Activated CD4-positive, alpha-beta T cell treated with anti-CD3 and anti-CD28 coated beads, Interleukin-10, Interleukin-2, amounts not matched to agents 100 ng/mL and 50 ng/mL, durations not matched to agents 16 hours and 8 hours (primary cell): ENCODE measurements at regions not wholly inside any gene's neighbourhood (a gene's known extent, or its start where the extent isn't known, plus 50 kb on each side); places are given as distances from the start of the nearest gene placed in this dataset.
A peak's percentile ranks its signal among the peaks of the same experiment; 100 is the strongest.

Experiments
- DNase-seq: peaks from one replicate; pipeline ENCODE4 v3.0.0-alpha.2; 2020

DNA sequence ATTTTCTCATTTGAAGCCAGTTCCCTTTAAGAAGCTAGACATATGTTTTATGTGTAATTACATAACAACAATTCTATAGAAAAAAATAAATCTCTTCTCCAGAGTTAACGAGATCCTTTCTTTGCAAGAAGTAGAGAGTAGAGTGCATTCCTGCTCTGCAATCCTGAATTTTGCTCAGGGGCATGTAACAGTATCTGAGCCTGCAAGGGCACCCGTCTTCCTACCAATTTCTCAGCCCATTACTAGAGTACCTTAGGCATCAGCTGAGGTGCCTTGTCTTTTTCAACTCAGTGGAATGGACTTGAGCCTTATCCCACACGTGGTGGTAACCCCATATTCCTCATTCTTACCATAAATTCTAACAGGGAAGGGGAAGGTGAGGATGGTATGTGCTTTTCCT is 205.9 kb downstream of the IKZF2 start:
- no peak for DNase-seq

DNA sequence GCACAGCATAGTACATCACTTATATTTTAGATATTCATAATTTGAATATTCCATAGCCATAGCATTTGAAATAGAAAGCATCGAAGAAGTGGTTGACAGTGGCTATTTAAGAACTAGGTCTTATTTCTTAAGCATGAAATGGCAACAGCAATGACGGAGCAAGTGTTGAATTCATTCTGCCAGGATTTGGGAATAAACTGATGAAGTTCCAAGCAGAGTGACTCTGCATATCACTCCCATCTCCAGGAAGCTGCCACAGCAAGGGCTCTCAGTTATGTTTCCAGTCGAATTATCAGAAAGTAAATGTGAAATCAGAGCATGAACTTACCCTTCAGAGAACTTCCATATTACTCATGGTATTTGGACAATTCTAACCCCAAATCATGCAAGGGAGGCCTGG is 208.1 kb downstream of the IKZF2 start:
- no peak for DNase-seq

DNA sequence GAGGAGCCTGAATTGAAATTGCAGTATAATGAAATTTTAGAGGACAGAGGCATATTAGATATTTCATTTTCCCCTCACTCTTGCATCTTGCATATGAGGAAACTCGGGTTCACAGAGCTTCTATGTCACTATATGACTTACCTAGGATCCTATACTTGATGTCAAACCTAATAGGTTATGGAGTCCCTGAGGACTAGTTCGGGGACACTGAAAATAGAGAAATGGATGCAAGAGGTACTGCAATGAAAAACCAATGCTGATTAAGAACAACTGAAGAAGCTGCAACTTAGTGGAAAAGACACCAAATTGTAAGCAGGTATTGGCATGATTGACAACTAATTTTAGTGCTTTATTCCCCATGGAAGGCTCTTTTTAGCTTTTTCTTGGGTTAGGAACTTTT is 210.1 kb downstream of the IKZF2 start:
- no peak for DNase-seq

DNA sequence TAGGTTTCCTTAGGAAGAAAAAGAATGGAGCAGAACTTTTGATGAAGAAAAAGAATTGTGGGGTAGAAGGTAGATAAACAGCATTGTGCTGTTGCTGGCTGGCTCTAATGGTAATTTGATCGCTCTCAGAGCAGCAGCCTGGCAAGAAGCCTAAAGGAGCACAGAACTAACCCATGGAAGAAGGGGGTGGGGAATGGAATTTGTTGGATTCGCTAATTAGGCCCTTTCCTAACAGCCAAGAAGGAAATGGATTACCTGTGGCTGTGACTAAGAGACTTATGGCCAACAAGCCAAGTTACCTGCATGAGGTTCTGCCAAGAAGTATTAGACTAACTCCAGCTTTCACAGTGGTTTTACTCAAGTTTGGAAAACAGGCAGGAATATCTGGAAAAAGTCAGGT is 210.6 kb downstream of the IKZF2 start:
- no peak for DNase-seq

DNA sequence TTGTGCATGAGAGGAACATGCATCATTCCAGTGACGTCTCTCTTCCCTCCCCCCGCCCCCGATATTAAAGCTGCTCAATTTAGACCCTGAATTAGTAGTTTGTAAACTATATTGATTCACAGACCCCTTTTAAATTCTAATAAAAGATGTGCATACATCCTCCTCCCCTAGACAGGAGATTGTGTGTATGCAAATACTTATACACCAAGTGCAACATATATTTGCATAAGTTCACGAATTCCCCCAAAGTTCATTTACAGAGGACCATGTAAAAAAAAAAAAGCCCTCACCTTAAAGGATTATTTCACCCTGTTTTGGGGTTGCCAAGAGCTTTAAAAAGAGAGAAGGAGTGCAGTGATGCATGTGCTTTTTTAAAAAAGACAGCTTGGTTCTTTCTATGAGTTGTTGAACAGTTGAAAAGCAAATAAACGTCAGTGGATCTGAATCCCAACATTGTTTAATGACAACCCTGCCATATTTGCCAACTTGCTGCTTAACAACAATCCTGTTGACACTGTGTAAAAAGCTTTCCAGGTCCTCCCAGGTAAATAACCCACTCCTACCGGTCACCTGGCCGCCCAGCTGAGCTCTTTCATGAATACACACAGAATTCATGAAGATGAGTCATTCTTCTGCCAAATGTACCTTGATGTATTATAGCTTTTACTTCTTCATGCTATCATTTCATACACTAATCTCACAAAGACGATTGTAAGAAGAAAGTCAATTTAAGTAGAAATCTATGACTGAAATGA is 211.5 kb downstream of the IKZF2 start:
- no peak for DNase-seq

DNA sequence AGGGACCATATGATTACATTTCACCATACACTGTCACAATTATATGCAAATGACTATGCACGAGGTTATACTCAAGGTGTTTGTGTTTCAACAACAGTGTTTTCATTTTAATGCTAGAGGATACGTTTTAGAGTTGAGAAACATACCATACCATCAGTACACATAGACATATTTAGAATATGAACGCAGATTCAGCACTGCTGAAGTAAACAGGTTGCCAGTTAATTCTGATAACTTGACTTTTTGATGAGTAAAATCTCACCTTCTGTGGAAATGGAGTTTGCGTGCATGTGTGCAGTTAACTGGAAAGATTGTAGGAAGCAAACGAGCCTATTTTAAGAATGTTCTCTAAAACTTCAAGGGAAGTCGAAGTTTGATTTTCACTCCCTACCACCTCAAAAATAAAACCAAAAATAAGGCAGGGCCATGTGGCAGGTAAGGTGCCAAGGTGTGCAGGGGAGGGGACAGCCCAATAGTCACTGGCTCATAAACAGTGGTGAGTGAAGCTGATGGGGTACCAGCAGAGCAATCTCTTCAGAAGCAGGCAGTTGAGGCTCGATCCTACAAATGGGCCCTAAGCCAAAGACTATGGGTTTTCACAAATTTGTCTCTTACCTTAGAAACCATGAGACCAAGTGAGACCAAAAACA is 213.1 kb downstream of the IKZF2 start:
- no peak for DNase-seq

DNA sequence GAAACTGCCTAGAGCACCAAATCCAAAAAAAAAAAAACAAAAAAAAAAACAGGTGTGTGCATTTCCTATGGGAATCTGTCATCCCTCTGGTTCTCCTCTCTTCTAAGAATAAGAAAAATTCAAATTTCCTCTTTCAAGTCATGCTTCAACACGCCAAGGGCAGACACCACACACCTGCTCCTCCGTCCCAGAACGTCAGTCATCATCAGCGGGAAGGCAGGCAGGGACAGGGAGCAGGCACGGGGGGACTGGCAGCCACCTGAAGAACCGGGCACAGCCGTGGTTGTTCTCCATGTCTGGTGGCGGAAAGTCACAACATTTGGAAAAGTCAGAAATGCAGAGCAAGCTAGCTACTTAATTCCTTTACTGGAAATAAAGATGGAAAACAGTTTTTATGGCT is 214.8 kb downstream of the IKZF2 start:
- no peak for DNase-seq

DNA sequence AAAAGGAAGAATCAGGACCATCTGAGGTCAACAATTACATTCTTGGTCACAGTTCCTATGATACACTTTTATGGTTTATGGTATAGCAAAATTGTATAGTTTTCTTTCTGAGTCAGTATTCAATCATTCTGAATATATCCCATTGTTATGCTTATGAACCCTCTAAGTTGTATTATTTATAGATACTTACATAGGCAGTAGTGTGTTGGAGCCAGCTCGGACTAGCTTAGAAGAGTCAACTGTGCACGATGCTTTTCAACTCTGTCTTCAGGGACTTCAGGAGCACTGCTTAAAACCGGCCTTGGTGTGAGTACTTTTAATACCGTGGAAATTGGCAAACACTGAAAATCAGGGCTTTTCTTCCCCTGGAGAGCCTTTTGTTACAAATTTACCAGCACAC is 215.7 kb downstream of the IKZF2 start:
- DNase-seq, result no peak

DNA sequence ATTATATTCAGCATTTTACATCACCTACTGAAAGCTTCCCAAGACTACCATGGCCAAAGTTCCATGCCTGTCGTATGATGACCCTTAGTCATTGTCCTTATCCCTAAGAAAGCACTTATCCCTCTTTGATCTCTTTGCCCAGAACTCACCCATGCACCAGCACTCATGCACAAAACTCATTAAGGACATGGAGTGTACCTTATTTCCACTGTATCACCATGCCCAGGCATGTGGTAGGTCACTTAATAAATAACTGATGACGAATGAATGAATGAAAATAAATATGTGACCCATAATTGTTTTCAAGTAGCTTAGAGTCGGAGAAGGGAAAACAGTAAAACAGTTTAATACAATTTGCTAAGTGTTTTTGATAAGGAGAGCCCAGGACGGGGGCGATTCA is 220.1 kb downstream of the IKZF2 start:
- no peak for DNase-seq

DNA sequence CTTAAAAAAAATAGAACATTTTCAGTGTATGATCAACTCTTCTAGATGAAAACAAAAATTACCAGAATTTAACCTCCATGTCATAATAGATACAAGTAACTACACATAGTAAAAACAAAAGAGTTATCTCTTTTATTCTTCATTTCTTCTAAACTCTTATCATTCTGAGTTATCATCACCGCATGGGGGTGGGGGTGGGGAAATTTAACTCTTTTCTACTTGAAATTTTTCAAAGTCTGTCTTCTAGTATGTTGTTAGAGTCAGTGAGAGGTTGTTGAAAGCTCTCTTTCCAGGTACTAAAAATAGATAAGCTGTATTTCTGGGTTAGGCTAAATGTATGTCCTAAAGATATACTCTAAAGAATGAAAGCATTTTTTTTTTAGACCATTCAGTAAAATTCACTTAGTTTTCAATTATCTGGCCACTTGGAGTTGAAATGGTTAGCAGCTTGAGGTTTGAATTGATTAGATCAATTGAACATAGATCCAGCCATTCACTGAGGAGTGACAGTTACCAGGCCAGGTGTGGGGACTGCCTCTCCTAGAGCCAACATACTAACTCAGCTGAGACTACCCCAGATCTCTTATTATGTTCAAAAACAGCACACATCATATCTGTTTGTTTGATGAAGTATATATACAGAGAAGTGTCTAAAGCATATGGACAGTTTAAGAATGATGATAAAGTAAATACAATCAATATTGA is 220.7 kb downstream of the IKZF2 start:
- no peak for DNase-seq

DNA sequence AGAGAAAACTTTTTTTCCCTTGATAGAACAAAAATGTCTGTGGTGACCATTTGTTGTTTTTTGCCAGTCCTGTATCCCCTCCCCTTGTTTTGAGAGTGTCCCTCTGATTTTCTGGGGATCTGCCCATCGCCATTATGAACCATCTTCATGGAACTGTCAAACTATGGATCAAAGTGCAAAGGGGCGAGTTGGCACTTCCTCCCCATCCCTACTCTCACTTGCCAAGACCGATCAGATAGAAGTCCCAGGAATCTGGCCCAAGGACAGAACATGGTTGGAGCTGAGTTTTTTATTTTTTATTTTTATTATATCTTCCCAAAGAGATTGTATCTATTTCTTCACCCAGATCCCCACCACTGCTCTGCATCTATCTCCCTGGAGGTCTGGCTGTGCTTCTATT is 221.4 kb downstream of the IKZF2 start:
- no peak for DNase-seq

DNA sequence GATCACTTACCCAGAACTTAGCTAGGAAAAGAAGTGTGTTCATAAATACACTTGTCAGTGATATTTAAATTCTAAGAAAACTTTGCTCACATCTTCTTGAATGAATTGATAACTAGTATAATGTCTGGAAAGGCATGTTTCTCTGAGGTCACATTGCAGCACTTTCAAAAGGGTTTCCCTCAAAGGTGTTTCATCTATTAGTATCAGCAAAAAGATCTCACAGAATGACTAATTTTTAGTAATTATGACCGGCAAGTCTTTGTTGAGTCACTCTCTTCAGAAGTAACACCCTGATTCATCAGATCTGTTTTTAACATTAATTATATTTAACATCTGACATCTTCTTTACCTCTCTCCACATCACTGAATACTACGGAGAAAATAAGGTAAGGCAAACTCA is 222.3 kb downstream of the IKZF2 start:
- peak; percentile 50 for DNase-seq

DNA sequence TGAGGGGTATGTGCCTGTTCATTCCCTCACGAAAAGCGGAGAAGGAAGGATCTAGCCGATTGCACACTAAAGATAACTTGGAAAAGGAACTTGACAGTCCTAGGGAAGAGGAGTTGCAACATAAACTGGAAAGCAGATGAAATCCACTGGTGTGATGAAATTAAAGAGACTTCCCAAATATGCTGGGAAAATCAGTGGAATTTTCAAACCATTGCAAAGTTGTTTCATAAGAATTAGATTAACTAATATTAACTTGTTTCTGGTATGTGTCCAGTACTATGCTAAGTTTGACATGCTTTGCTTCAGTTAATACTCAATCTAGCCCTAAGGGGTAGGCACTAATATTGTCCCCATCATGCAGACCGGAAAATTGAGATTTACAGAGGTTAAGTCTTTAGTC is 222.7 kb downstream of the IKZF2 start:
- no peak for DNase-seq

DNA sequence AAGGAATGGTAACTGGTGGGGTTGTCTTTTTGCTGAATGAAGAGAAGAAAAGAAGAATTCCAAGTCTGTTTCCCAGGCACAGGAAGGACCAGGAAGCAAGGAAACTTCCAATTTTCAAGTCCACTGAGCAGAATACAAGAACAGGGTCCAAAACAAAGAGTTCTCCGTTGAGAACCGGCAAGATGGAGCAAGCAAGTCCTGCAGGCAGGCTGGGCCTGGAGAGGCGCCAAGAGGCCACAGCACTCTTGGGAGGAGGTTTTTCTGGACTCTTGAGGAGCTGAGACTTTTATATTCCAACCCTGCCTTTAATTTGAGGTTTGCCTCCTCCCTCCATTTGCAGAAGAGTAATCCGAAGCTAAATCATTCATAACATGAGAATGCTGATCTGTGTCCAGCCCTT is 224.5 kb downstream of the IKZF2 start:
- DNase-seq, result no peak

DNA sequence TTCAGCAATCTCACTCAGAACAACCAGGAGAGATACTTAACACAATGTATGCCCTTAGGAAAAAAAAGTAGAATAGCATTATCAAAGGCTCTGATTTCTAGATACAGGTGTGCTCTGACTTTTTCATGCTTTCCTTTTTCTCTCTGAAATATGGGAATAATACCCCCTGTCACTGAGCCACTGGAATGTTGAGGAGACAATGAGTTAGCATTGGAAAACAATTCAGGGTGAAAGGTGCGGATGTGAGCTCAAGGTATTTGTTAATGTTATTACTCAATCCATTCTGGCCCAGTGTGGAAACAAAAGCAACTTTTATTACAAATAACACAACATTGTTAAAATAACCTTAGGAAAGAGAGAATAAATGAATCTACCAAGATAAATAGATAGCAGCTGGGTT is 228.0 kb downstream of the IKZF2 start:
- no peak for DNase-seq

DNA sequence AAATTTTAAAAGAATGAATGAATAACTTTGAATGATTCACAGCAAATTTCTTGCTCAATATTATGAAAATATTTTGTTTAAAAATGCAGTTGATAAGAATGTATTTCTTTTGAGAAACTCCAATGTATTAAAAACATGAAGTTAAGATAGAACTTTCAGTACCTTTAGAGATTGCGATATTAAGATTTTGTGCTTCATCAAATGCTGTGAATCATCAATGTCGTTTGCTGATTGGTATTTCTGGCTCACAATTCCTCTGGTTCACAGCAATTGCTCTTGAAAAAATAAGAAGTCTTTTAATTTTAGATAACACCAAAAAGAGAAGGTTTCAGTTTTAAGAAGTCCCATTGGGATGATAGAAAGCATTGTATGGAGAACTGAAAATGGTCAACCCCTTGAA is 228.7 kb downstream of the IKZF2 start:
- DNase-seq, result no peak

DNA sequence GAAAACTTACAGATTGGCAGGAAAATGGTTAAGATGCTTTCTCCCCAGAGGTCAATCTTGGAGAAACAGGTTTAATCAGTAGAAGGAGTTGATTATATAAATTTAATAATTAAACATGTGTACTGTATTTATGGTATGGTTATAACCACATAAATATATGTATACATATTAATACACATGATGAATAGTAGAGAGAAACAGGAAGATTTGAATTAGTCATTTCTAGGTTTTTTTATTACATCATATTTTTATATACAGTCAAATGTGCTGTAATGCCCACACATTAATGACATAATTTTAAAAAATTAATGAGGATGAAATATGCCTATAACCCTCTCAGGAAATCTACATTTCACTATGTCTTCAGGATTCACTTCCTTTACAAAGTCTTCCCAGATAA is 229.7 kb downstream of the IKZF2 start:
- no peak for DNase-seq

DNA sequence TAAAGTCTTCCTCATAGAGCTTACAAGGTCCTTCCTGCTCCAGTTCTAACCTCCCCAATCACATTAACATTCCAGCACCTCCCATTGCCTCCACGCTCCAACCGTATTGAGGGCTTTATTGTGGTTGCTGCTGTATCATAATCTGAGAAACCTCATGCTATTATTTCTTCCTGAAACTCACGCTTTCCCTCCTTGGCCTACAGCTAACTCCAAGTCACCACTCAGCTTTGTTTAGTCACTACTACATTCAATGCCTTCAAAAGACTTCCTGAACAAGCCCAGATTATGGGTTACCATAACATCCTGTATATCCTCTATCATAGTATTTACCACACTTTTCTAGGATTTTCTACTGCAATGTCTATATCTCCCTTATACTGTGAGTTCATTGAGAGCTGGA is 230.4 kb downstream of the IKZF2 start:
- no peak for DNase-seq

DNA sequence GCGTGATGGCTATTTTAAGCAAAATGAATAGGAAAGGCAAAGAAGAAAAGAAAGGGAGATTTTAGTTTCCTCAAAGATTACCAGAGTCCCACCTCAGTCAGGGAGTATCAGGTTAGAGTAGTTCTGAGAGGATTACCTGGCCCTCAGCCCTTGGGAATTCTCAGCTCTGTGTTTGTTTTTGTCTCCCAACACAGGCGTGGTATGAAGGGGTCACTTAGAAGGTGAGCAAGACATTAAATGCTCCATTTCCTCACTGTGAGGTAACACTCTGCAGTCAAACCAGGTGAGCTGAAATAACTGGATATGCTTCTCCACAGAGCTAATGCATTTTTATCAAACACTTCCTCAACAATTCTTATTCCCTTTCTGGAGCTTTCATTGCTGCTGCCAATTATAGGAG is 232.2 kb downstream of the IKZF2 start:
- DNase-seq, result no peak

DNA sequence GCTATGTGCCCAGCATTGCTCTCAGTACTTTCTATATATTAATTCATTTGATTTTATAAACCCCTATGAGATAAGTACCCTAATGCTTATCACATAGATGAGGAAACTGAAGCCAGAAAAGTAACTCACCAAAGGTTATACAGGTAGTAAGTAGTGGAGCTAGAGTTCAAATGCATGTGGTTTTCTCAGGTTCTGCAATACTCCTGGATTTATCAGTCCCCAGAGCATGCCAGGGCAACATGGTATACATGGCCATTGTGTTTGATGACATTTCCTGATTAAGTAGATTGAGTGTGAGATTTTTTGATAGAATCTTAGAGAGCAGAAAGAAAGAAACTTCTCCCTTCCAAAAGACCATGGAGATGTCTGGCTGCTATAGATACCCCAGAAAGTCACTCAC is 233.1 kb downstream of the IKZF2 start:
- no peak for DNase-seq

DNA sequence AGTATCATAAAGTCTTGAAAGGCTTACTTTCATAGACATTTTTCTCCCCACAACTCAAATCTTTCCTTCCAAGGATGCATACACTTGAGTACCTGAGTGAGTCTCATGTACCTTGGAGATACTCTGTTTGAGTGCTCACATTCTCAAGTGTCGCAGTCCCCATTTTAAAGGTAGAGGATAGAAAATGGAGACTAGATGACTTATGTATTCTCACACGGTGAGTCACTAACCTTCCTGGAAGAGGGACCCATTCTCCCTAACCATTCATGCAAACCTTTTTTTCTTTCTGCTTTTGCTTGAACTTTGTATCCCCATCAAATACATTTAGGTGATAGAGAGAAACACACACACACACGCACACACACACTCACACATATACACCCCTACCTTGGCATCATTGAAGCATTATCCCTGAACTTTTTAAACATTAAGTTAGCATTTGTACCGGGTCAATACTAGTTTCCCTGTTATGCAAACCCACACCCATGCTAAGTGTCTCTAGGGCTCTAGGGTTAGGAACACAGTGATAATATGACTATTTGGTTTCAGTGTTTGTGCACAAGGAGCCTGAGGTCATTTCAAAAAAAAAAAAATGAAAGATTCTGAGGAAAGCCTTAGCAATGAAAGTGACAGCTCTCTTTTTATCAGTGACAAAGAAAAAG is 236.2 kb downstream of the IKZF2 start:
- DNase-seq, result peak; percentile 41

DNA sequence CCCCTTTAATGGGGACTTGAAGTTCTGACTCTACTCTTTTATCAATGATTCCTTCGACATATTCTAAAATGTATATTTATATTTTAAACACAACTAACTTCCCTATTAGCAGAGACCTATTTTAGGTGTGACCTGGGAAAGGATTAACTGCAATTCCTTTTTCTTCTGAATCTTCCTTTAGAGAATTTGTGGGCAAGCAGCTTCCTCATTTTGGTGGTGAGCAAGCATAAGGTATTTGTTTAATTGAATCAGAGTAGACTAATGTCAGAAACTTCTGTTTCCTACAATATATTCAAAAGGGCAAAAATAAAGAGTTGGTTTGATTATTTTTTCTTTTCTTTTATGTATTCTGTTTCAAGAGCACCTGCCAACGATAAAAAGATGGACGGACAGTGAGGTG is 237.0 kb downstream of the IKZF2 start:
- DNase-seq, result no peak

DNA sequence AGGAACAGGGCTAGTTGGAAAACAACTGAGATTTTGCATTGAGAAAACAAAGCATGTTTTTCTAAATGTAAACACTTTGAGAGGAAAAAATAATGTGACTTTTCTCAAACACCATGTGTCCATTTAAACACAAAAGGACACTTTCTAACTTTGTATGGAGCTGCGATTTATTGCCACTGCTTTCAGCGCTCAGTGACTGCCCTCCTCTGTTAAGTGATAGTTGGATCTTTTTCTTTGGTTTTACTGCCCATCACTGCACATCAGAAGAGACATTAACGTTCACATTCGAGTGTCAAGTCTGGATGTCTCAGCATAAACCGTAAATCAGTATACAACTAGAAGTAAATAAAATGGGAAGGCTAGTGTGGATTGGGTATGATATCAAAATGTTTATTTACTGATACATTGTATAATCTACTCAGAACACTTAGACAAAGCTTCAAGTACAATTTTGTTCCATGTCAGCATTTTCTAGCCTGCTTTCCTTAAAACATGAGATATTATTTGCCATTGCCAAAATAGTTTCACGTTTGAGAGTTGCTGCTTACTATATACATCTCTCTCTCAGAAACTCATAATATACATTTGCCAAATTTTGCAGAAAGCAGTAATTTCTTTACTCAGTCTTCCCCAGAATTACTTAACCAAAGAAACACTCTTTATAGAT is 237.6 kb downstream of the IKZF2 start:
- no peak for DNase-seq
